Tibial artery (tissue), 4 donors: ENCODE measurements at regions not wholly inside any gene's neighbourhood (a gene's known extent, or its start where the extent isn't known, plus 50 kb on each side); places are given as distances from the start of the nearest gene placed in this dataset.

Source experiments
- DNase-seq, 2 donors: peaks; one replicate each; pipeline ENCODE4 v3.0.0-alpha.2; 2019
- H3K27ac ChIP-seq, 2 donors: fragments of 200-600 bp; sonication (generic) in 1 of 2; 1 replicate in 1 of 2; 2 replicates in 1 of 2; pipeline ENCODE4 v1.5.1; 2018 to 2019; ENCODE audit warnings: mild to moderate bottlenecking in 1 of 2
- H3K27me3 ChIP-seq, 2 donors: fragments of 200-600 bp; sonication (generic) in 1 of 2; one replicate each; pipeline versions ENCODE4 v1.5.1 to v1.6.0; 2016 to 2019
- H3K36me3 ChIP-seq, 3 donors: fragments of 200-600 bp; sonication (generic) in 2 of 3; one replicate each; pipeline ENCODE4 v1.5.1; 2016 to 2019; ENCODE audit warnings: mild to moderate bottlenecking in 2 of 3
- H3K4me1 ChIP-seq, 4 donors: fragments of 200-600 bp; sonication (generic) in 2 of 4; 1 replicate in 3 of 4; 2 replicates in 1 of 4; pipeline ENCODE4 v1.5.1; 2016 to 2019
- H3K4me3 ChIP-seq, 2 donors: fragments of 200-600 bp; sonication (generic) in 1 of 2; 1 replicate in 1 of 2; 2 replicates in 1 of 2; pipeline ENCODE4 v1.5.1; 2018 to 2019; ENCODE audit warnings: mild to moderate bottlenecking in 2 of 2
- H3K9me3 ChIP-seq, 3 donors: fragments of 200-600 bp; sonication (generic) in 1 of 3; one replicate each; pipeline ENCODE4 v1.5.1; 2016 to 2019
- CTCF ChIP-seq, 2 experiments: fragments of 200-600 bp in 1 of 2; fragments of 450-650 bp in 1 of 2; IDR thresholded peaks; one replicate each; pipeline ENCODE4 v1.5.1; 2017 to 2019; ENCODE audit warnings: antibody characterized with exemption in 2 of 2, mild to moderate bottlenecking in 1 of 2, moderate library complexity in 1 of 2
- intact Hi-C: fragments of 100-400 bp; cut with DNase I; formaldehyde crosslinking; loops from one replicate; pipeline ENCODE4 v1.15.0; 2023; ENCODE audit warnings: low total_unique reads

- TF ChIP-seq CTCF (IDR thresholded peaks at IDR 0.05), result no peak
- H3K4me1 ChIP-seq, result peaks cover 0 to 18% (median 3%) of the 10 kb centered on the region in 4 donors
- H3K27me3 ChIP-seq, result no peaks in the 10 kb centered on the region
- intact Hi-C loops, result loop anchor here (5.0 kb wide), 3 partner anchors 67 to 402 kb away; no protein-coding TSS in a partner anchor
- DNase-seq, result no peak
- no peaks in the 10 kb centered on the region for H3K36me3 ChIP-seq
- peak overlapping the region; percentile 31 to 48 for H3K4me3 ChIP-seq
- no peaks in the 10 kb centered on the region for H3K9me3 ChIP-seq
- H3K27ac ChIP-seq, result peak overlapping the region; percentile 56 to 58
Observed at GRCh38 chr21:38734646-38735365, 70.9 kb upstream of the ETS2 start.

GRCh38 chr21:38735626-38736206 is 70.0 kb upstream of the ETS2 start:
- no peak for DNase-seq
- Histone ChIP-seq H3K4me1 (peaks cover 0 to 9% (median 0%) of the 10 kb centered on the region in 4 donors), H3K4me3 (no peak overlapping the region), H3K36me3 (no peaks in the 10 kb centered on the region), H3K9me3 (no peaks in the 10 kb centered on the region), H3K27me3 (no peaks in the 10 kb centered on the region), H3K27ac (no peak overlapping the region)
- no peak for TF ChIP-seq CTCF (IDR thresholded peaks at IDR 0.05)
- intact Hi-C loops, result loop anchor here (5.0 kb wide), 1 partner anchor 392 kb away; no protein-coding TSS in a partner anchor

- Histone ChIP-seq H3K27ac (no peak overlapping the region), H3K27me3 (no peaks in the 10 kb centered on the region), H3K4me1 (no peaks in the 10 kb centered on the region), H3K9me3 (no peaks in the 10 kb centered on the region), H3K36me3 (no peaks in the 10 kb centered on the region), H3K4me3 (no peak overlapping the region)
- intact Hi-C loops, result no loop called here
- DNase-seq, result no peak
- no peak for TF ChIP-seq CTCF (IDR thresholded peaks at IDR 0.05)
Observed at GRCh38 chr21:38740090-38740489, 65.6 kb upstream of the ETS2 start.

GRCh38 chr21:38741092-38741949 is 64.4 kb upstream of the ETS2 start:
- intact Hi-C loops, result no loop called here
- no peak overlapping the region for H3K27ac ChIP-seq
- H3K4me3 ChIP-seq, result no peak overlapping the region
- H3K4me1 ChIP-seq, result no peaks in the 10 kb centered on the region
- H3K9me3 ChIP-seq, result no peaks in the 10 kb centered on the region
- H3K36me3 ChIP-seq, result no peaks in the 10 kb centered on the region
- no peak for TF ChIP-seq CTCF (IDR thresholded peaks at IDR 0.05)
- DNase-seq, result no peak
- no peaks in the 10 kb centered on the region for H3K27me3 ChIP-seq

- Histone ChIP-seq H3K9me3 (no peaks in the 10 kb centered on the region), H3K4me1 (no peaks in the 10 kb centered on the region), H3K4me3 (no peak overlapping the region), H3K27ac (no peak overlapping the region), H3K27me3 (no peaks in the 10 kb centered on the region), H3K36me3 (no peaks in the 10 kb centered on the region)
- no peak for DNase-seq
- no peak for TF ChIP-seq CTCF (IDR thresholded peaks at IDR 0.05)
- intact Hi-C loops, result no loop called here
Observed at GRCh38 chr21:38741950-38742256, 63.8 kb upstream of the ETS2 start.
